ENCODE measurements at regions not wholly inside any gene's neighbourhood (a gene's known extent, or its start where the extent isn't known, plus 50 kb on each side); places are given as distances from the start of the nearest gene placed in this dataset.

- no peak for DNase-seq (ENCODE audit: low spot score)
Observed at GRCh38 chr9:89770531-89771174, 165.8 kb downstream of the GADD45G start.

GRCh38 chr9:89771205-89771604 is 166.4 kb downstream of the GADD45G start:
- DNase-seq (ENCODE audit: low spot score): no peak

- DNase-seq (ENCODE audit: low spot score): no peak
Observed at GRCh38 chr9:89773170-89773569, 168.4 kb downstream of the GADD45G start.

GRCh38 chr9:89774858-89775370 is 170.1 kb downstream of the GADD45G start:
- DNase-seq (ENCODE audit: low spot score): no peak

- no peak for DNase-seq (ENCODE audit: low spot score)
Observed at GRCh38 chr9:89775641-89776040, 170.8 kb downstream of the GADD45G start.

GRCh38 chr9:89776795-89777525 is 172.1 kb downstream of the GADD45G start:
- DNase-seq (ENCODE audit: low spot score): no peak

- no peak for DNase-seq (ENCODE audit: low spot score)
Observed at GRCh38 chr9:89777544-89777943, 172.7 kb downstream of the GADD45G start.

GRCh38 chr9:89778100-89779090 is 173.6 kb downstream of the GADD45G start:
- no peak for DNase-seq (ENCODE audit: low spot score)

GRCh38 chr9:89779405-89780203 is 174.8 kb downstream of the GADD45G start:
- no peak for DNase-seq (ENCODE audit: low spot score)

- no peak for DNase-seq (ENCODE audit: low spot score)
Observed at GRCh38 chr9:89780959-89781358, 176.1 kb downstream of the GADD45G start.

- no peak for DNase-seq (ENCODE audit: low spot score)
Observed at GRCh38 chr9:89781838-89782540, 177.2 kb downstream of the GADD45G start.

- no peak for DNase-seq (ENCODE audit: low spot score)
Observed at GRCh38 chr9:89786655-89787054, 181.8 kb downstream of the GADD45G start.

- no peak for DNase-seq (ENCODE audit: low spot score)
Observed at GRCh38 chr9:89787595-89787994, 182.8 kb downstream of the GADD45G start.

- no peak for DNase-seq (ENCODE audit: low spot score)
Observed at GRCh38 chr9:89788434-89788833, 183.6 kb downstream of the GADD45G start.

- DNase-seq (ENCODE audit: low spot score): no peak
Observed at GRCh38 chr9:89789922-89790510, 185.2 kb downstream of the GADD45G start.

- DNase-seq (ENCODE audit: low spot score): no peak
Observed at GRCh38 chr9:89790542-89791109, 185.8 kb downstream of the GADD45G start.

GRCh38 chr9:89791754-89792153 is 186.9 kb downstream of the GADD45G start:
- DNase-seq (ENCODE audit: low spot score): no peak

- DNase-seq (ENCODE audit: low spot score): no peak
Observed at GRCh38 chr9:89792189-89793123, 187.6 kb downstream of the GADD45G start.

GRCh38 chr9:89793124-89793495 is 188.3 kb downstream of the GADD45G start:
- no peak for DNase-seq (ENCODE audit: low spot score)

All from D341Med (cell line).